Immature natural killer cell (primary cell): ENCODE measurements at regions not wholly inside any gene's neighbourhood (a gene's known extent, or its start where the extent isn't known, plus 50 kb on each side); places are given as distances from the start of the nearest gene placed in this dataset.

Experiments used
- DNase-seq, 3 donors: peaks; one replicate each; pipeline ENCODE4 v3.0.0; 2022; ENCODE audit warnings: mixed read lengths in 1 of 3
- H3K27ac Mint-ChIP-seq, 6 donors: one replicate each; pipeline ENCODE4 v1.8.0; 2020; ENCODE audit warnings: mixed read lengths in 6 of 6, mild to moderate bottlenecking in 5 of 6, inconsistent platforms in 4 of 6, moderate library complexity in 3 of 6
- H3K27me3 Mint-ChIP-seq, 3 donors: one replicate each; pipeline ENCODE4 v1.8.0; 2020 to 2021; ENCODE audit warnings: low read depth in 3 of 3, mild to moderate bottlenecking in 3 of 3, mixed read lengths in 3 of 3, moderate library complexity in 3 of 3, inconsistent platforms in 1 of 3
- H3K36me3 Mint-ChIP-seq, 3 donors: one replicate each; pipeline ENCODE4 v1.8.0; 2020; ENCODE audit warnings: mixed read lengths in 3 of 3, inconsistent platforms in 2 of 3, mild to moderate bottlenecking in 2 of 3
- H3K4me1 Mint-ChIP-seq, 2 donors: one replicate each; pipeline ENCODE4 v1.8.0; 2020; ENCODE audit warnings: inconsistent platforms in 2 of 2, mild to moderate bottlenecking in 2 of 2, mixed read lengths in 2 of 2, moderate library complexity in 1 of 2
- H3K4me3 Mint-ChIP-seq, 5 donors: one replicate each; pipeline ENCODE4 v1.8.0; 2020; ENCODE audit warnings: mild to moderate bottlenecking in 5 of 5, mixed read lengths in 5 of 5, inconsistent platforms in 3 of 5, moderate library complexity in 3 of 5
- H3K9me3 Mint-ChIP-seq, 6 donors: one replicate each; pipeline ENCODE4 v1.8.0; 2020; ENCODE audit warnings: mild to moderate bottlenecking in 6 of 6, mixed read lengths in 6 of 6, inconsistent platforms in 4 of 6, moderate library complexity in 3 of 6

DNA sequence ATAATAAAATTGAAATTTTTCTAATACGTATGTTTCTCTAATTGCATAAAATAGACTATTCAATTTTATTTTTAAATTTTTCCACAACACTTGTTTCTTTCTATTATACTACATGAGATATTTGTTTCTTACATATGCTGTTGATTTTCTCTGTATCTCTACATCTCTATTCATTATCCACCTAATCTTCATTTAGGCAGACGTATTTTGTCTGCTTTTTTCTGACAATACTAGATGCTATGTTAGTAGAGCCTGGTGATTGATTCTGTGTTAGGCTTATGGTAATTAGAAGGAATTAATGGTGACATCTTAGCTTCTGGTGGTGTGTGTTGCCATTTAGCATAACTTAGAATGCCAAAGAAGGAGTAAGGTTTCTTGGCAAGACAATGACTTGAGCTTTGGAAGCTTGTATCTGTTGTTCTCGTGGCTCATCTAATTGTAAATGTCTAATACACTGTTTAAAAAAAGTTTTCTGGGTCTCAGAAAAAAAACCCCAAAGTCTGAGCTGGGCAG is 1610.7 kb upstream of the PCDH20 start:
- Mint-ChIP-seq H3K27ac (no peak overlapping the region), H3K9me3 (peaks cover 5 to 43% (median 29%) of the 10 kb centered on the region in 6 donors), H3K4me3 (no peak overlapping the region), H3K27me3 (no peaks in the 10 kb centered on the region), H3K36me3 (no peaks in the 10 kb centered on the region), H3K4me1 (no peaks in the 10 kb centered on the region)
- DNase-seq: no peak

DNA sequence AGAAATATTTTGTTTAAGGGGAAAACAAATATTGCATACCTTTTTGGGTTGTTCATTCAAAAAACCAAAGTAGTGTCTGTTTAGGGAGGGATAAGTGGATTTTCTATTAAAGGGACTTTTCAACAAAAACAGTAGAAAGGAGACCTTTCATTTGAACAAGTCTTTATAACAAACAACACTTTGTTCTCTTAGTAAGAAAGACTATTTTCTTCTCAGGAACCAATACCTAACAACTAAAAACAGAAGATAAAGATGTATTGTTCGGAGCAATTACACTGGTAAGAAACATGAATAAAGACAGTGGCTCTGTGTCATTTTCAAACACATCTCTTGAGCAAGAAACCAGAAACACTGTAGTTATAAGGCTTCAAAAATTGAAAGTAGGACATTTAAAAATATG is 1610.1 kb upstream of the PCDH20 start:
- Mint-ChIP-seq H3K36me3 (no peaks in the 10 kb centered on the region), H3K4me1 (no peaks in the 10 kb centered on the region), H3K27ac (no peak overlapping the region), H3K27me3 (no peaks in the 10 kb centered on the region), H3K4me3 (no peak overlapping the region), H3K9me3 (peaks cover 5 to 39% (median 27%) of the 10 kb centered on the region in 6 donors)
- no peak for DNase-seq

DNA sequence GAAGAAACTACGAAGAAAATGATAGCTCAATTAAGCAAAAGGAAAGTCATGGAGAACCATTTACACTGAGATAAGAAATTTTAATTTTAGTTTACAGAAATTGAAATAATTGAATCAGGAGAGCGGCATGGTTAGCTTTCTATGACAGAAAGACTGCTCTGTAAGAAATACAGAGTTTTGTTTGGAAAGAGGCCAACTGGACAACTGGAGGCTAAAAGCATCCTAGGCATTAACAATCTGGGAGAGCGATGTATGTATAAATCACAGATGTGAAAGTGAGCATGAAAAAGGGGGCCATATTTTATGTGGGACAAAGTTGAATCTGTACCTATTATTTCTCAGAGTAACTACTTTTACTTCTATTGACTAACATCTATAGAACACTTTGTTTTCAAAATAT is 1608.8 kb upstream of the PCDH20 start:
- H3K4me1 Mint-ChIP-seq: no peaks in the 10 kb centered on the region

DNA sequence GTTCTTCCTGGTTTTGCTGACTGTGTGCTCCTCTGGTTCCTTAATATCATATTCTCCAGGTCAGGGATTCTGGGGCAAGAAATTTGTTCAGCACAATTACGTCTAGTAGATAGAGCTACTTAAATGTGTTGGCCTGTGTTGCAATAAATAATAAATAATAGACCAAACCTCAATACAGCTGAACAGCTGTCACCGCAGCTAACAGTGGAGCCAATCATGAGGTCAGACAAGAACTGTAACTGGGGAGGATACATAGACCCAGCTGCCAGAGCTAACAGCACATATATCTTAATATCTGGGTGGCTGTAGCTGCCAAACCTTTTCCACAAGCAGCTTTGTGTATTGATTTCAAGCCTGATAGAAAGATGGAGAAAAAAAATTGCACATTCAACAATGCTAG is 1596.3 kb upstream of the PCDH20 start:
- H3K27ac Mint-ChIP-seq: no peak overlapping the region
- no peaks in the 10 kb centered on the region for H3K36me3 Mint-ChIP-seq
- no peaks in the 10 kb centered on the region for H3K27me3 Mint-ChIP-seq
- no peaks in the 10 kb centered on the region for H3K4me1 Mint-ChIP-seq
- DNase-seq: no peak
- H3K4me3 Mint-ChIP-seq: no peak overlapping the region
- H3K9me3 Mint-ChIP-seq: peaks cover 9 to 56% (median 40%) of the 10 kb centered on the region in 6 donors

More for the DNA sequence above, 1608.8 kb upstream of the PCDH20 start:
- Mint-ChIP-seq H3K36me3 (no peaks in the 10 kb centered on the region), H3K9me3 (peaks cover 5 to 33% (median 20%) of the 10 kb centered on the region in 6 donors), H3K27ac (no peak overlapping the region), H3K4me3 (no peak overlapping the region), H3K27me3 (no peaks in the 10 kb centered on the region)
- DNase-seq: no peak

DNA sequence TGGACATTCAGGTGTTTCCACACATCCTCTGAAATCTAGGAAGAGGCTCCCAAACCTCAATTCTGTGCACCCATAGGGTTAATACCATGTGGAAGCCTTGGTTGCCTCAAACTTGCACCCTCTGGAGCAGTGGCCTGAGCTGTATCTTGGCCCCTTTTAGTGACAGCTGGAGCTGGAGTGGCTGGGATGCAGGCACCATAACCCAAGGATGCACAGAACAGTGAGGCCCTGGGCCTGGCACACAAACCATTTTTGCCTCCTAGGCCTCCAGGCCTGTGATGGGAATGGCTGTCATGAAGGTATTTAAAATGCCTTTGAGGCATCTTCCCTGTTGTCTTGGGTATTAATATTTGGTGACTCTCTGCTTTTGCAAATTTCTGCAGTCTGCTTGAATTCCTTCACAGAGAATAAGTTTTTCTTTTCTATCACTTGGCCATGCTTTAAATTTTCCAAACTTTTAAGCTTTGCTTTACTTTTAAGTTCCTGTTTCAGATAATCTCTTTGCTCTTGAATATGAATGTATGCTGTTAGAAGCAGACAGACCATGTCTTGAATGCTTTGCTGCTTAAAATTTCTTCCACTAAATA is 1594.5 kb upstream of the PCDH20 start:
- Mint-ChIP-seq H3K36me3 (peaks cover 0 to 4% (median 0%) of the 10 kb centered on the region in 3 donors), H3K4me3 (no peak overlapping the region), H3K27ac (no peak overlapping the region), H3K4me1 (no peaks in the 10 kb centered on the region), H3K27me3 (no peaks in the 10 kb centered on the region), H3K9me3 (peaks cover 7 to 60% (median 45%) of the 10 kb centered on the region in 6 donors)
- no peak for DNase-seq

DNA sequence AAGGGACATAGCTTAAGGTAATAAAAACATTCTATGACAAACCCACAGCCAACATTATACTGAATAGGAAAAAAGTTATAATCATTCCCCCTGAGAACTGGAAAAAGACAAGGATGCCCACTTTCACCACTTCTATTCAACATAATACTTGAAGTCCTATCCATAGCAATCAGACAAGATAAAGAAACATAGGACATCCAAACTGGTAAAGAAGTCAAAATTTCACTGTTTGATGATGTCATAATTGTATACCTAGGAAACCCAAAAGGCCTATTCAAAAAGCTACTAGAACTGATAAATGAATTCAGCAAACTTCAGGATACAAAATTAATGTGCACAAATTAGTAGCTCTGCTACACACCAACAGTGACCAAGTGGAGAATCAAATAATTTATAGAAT is 1590.0 kb upstream of the PCDH20 start:
- H3K9me3 Mint-ChIP-seq: peaks cover 9 to 76% (median 56%) of the 10 kb centered on the region in 6 donors
- H3K27ac Mint-ChIP-seq: no peak overlapping the region
- H3K27me3 Mint-ChIP-seq: no peaks in the 10 kb centered on the region
- peaks cover 0 to 4% (median 4%) of the 10 kb centered on the region in 3 donors for H3K36me3 Mint-ChIP-seq
- no peak for DNase-seq
- H3K4me1 Mint-ChIP-seq: no peaks in the 10 kb centered on the region
- no peak overlapping the region for H3K4me3 Mint-ChIP-seq

DNA sequence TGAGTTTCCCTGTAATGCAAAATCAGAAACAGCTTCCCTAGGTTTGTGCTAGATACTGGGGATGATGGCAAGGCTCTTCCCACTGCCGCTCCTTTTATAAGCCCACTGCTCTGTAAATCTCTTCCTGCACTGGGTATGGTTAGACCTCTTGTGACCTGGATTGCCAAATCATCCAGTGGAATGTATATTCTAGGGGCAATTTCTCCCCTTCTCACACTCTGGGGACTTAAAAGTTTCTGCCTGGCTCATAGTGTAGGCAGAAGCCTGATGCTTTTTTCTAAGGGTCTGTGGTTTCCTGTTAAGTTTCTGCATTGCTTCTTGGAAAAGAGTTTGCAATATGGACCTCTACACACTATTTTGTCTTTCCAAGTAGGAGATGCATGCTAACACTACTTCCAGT is 1582.0 kb upstream of the PCDH20 start:
- no peak overlapping the region for H3K27ac Mint-ChIP-seq
- H3K4me3 Mint-ChIP-seq: no peak overlapping the region
- no peaks in the 10 kb centered on the region for H3K27me3 Mint-ChIP-seq
- H3K9me3 Mint-ChIP-seq: peaks cover 12 to 76% (median 42%) of the 10 kb centered on the region in 6 donors
- no peak for DNase-seq
- H3K4me1 Mint-ChIP-seq: no peaks in the 10 kb centered on the region
- peaks cover 0 to 7% (median 0%) of the 10 kb centered on the region in 3 donors for H3K36me3 Mint-ChIP-seq

DNA sequence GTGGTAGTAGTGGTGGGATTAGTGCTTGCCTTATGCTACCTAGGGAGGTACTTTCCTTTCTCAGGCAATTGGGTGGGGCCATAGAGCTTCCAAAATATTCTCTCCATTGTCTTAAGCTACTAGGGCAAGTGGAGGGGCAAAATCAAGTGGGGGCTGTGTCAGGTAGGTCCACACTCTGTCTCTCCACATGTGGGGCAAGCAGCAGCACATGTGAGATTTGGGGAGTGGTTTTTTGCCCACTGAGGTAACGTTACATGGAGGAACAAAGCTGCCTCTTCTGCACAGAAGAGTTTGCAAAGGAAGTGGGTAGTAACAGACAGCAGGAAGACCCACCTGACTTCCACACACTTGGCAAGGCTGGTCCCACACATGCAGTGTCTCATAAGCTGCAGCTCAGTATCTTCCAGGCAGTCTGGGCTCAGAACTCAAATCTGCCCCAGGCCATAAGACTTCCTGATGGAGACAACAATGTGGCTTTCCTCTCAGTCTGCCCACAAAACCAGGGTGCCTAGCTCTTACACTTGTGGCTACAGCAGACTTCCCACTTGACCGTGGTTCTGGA is 1581.5 kb upstream of the PCDH20 start:
- Mint-ChIP-seq H3K27ac (no peak overlapping the region), H3K36me3 (peaks cover 0 to 7% (median 0%) of the 10 kb centered on the region in 3 donors), H3K4me1 (no peaks in the 10 kb centered on the region), H3K9me3 (peaks cover 8 to 73% (median 38%) of the 10 kb centered on the region in 6 donors), H3K4me3 (no peak overlapping the region), H3K27me3 (no peaks in the 10 kb centered on the region)
- DNase-seq: no peak

DNA sequence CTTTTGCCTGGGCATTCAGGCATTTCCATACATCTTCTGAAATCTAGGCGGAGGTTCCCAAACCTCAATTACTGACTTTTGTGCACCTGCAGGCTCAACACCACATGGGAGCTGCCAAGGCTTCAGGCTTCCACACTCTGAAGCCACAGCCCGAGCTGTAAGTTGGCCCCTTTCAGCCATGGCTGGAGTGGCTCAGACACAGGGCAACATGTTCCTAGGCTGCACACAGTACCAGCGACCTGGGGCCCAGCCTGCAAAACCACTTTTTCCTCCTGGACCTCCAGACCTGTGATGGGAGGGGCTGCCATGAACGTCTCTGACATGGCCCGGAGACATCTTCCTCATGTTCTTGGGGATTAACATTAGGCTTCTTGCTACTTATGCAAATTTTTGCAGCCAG is 1558.2 kb upstream of the PCDH20 start:
- DNase-seq: no peak
- Mint-ChIP-seq H3K4me3 (no peak overlapping the region), H3K4me1 (no peaks in the 10 kb centered on the region), H3K27me3 (peaks cover 0 to 2% (median 0%) of the 10 kb centered on the region in 3 donors), H3K27ac (no peak overlapping the region), H3K36me3 (peaks cover 0 to 5% (median 0%) of the 10 kb centered on the region in 3 donors), H3K9me3 (peaks cover 5 to 48% (median 28%) of the 10 kb centered on the region in 6 donors)

DNA sequence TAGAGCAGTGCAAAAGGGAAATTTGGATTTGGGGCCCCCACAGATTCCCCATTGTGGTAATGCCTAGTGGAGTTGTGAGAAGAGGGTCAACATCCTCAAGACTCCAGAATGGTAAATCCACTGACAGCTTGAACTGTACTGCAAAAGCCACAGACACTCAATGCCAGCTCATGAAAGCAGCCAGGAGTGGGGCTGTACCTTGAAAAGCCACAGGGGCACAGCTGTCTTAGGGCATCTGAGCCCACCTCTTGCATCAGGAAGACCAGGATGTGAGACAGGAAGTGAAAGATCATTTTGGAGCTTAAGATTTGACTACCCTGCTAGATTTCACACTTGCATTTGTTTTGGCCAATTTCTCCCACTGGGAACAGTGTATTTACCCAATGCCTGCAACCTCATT is 1548.9 kb upstream of the PCDH20 start:
- Mint-ChIP-seq H3K4me3 (no peak overlapping the region), H3K27ac (no peak overlapping the region), H3K4me1 (no peaks in the 10 kb centered on the region), H3K9me3 (peaks cover 16 to 73% (median 39%) of the 10 kb centered on the region in 6 donors), H3K36me3 (peaks cover 0 to 4% (median 0%) of the 10 kb centered on the region in 3 donors), H3K27me3 (no peaks in the 10 kb centered on the region)
- no peak for DNase-seq

DNA sequence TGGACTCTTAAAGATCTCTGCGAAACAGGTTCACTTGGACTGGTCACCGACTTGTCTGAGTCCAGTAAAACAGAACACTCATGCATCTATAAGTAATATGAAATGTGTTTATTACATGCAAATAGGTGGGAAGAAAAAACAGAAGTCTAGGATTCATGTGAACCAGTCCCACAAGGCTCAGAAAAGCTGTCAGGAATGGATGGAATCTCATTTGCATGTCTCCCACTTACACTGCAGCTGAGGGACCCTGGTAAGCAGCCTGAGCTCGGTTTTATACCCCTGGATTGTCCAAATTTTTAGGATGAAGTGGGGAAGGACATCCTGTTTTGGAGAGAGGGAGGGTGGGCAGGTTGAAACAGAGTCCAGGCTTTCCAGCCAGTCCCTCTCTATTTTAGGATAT is 1545.1 kb upstream of the PCDH20 start:
- H3K36me3 Mint-ChIP-seq: peaks cover 0 to 4% (median 0%) of the 10 kb centered on the region in 3 donors
- H3K4me1 Mint-ChIP-seq: no peaks in the 10 kb centered on the region
- H3K4me3 Mint-ChIP-seq: no peak overlapping the region
- peaks cover 10 to 57% (median 34%) of the 10 kb centered on the region in 6 donors for H3K9me3 Mint-ChIP-seq
- no peak overlapping the region for H3K27ac Mint-ChIP-seq
- H3K27me3 Mint-ChIP-seq: peaks cover 0 to 1% (median 0%) of the 10 kb centered on the region in 3 donors
- no peak for DNase-seq

DNA sequence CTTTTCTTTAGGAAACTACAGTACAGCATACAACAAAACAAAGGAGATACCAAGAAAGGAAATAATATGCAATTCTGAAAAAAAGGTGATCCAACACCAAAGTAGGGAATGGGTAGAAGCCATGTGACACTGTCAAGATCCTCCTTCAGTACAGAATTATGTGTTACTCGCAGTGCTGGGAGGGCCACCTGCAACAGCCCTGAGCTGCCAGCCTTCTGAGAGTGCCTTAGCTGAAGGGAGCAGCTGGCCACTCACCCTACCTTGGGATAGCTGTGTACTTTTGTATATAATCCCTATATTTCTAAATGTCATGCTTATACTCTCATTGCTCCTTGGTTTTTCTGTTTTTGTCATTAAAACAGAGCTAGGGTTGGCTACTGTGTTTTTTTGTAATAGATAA is 1518.2 kb upstream of the PCDH20 start:
- Mint-ChIP-seq H3K27me3 (peaks cover 0 to 1% (median 0%) of the 10 kb centered on the region in 3 donors), H3K9me3 (peaks cover 2 to 28% (median 17%) of the 10 kb centered on the region in 6 donors), H3K4me1 (no peaks in the 10 kb centered on the region), H3K27ac (no peak overlapping the region), H3K4me3 (no peak overlapping the region), H3K36me3 (no peaks in the 10 kb centered on the region)
- DNase-seq: no peak

DNA sequence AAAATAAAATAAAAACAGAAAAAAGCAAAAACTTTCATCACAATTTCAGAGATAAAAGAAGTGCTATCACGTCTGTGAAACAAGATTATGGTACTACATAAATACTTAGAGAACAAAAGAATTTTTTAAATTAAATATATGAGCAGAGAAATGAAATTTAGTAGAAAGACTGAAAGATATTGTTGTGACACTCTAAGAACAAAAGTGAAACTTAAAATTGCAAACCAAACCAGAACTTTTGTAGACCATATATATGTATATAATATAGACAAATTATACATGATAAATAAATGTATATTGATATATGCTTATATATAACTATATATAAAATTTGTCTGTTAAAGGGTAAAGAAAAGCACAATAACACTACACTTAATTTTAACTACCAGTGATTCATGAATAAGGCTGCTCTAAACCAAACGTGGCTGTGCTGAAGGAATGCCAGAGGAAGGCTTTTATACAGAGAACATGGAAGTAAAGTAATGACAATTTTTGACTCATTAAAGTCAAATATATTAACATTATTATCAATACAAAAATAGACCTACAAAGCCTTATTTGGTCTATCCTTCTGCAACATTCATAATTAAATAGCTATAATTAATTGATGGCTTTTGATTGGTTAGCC is 1516.7 kb upstream of the PCDH20 start:
- no peak overlapping the region for H3K27ac Mint-ChIP-seq
- H3K4me3 Mint-ChIP-seq: no peak overlapping the region
- H3K4me1 Mint-ChIP-seq: no peaks in the 10 kb centered on the region
- DNase-seq: no peak
- no peaks in the 10 kb centered on the region for H3K36me3 Mint-ChIP-seq
- H3K27me3 Mint-ChIP-seq: peaks cover 0 to 3% (median 0%) of the 10 kb centered on the region in 3 donors
- H3K9me3 Mint-ChIP-seq: peaks cover 4 to 28% (median 18%) of the 10 kb centered on the region in 6 donors

DNA sequence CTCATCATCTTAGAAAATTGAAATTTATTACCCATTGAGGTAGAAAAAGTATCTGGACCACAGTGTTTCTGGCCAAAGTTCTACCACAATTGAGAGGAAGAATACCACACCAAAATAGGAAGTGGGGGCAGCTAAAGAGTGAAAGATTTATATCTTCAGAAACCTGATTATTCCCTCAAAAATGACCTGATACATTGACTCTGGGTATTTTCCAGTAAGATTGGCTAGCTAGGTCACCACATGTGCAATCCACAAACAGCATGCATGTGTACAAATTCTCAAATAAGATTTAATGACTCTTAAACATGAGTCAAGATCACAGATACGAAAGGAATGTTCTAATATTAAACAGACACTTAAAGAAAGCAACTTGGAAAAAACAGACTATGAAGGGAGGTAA is 1516.2 kb upstream of the PCDH20 start:
- H3K27ac Mint-ChIP-seq: no peak overlapping the region

More for the DNA sequence above, 1516.2 kb upstream of the PCDH20 start:
- H3K36me3 Mint-ChIP-seq: no peaks in the 10 kb centered on the region
- DNase-seq: no peak
- no peak overlapping the region for H3K4me3 Mint-ChIP-seq
- peaks cover 4 to 33% (median 21%) of the 10 kb centered on the region in 6 donors for H3K9me3 Mint-ChIP-seq
- H3K27me3 Mint-ChIP-seq: peaks cover 0 to 3% (median 0%) of the 10 kb centered on the region in 3 donors
- H3K4me1 Mint-ChIP-seq: no peaks in the 10 kb centered on the region
